Loucy (cell line): ENCODE measurements at regions not wholly inside any gene's neighbourhood (a gene's known extent, or its start where the extent isn't known, plus 50 kb on each side); places are given as distances from the start of the nearest gene placed in this dataset.

ENCODE experiments used
- H2AFZ ChIP-seq: fragments of 200-600 bp; sonication (generic); 2 replicates; pipeline ENCODE4 v1.6.0; 2016; ENCODE audit warnings: antibody characterized with exemption, mild to moderate bottlenecking, low read length, moderate library complexity
- H3F3A ChIP-seq: fragments of 200-600 bp; 2 replicates; pipeline ENCODE4 v1.6.0; 2016; ENCODE audit warnings: antibody characterized with exemption, low read depth, mild to moderate bottlenecking
- H3K27me3 ChIP-seq: fragments of 200-600 bp; sonication (generic); 2 replicates; pipeline ENCODE4 v1.6.1; 2014; ENCODE audit warnings: low read length, mild to moderate bottlenecking; ENCODE audit not compliant: insufficient read depth, poor library complexity, severe bottlenecking
- H3K36me3 ChIP-seq: fragments of 200-600 bp; sonication (generic); 2 replicates; pipeline ENCODE4 v1.6.1; 2016; ENCODE audit warnings: low read length; ENCODE audit not compliant: insufficient read depth
- H3K4me1 ChIP-seq: fragments of 200-600 bp; sonication (generic); 2 replicates; pipeline ENCODE4 v1.5.1; 2014; ENCODE audit warnings: low read length, mild to moderate bottlenecking; ENCODE audit not compliant: insufficient read depth, poor library complexity, severe bottlenecking
- H3K4me2 ChIP-seq: fragments of 200-600 bp; sonication (generic); 2 replicates; pipeline ENCODE4 v1.6.0; 2014; ENCODE audit warnings: antibody characterized with exemption, low read length, low read depth, mild to moderate bottlenecking; ENCODE audit not compliant: poor library complexity, severe bottlenecking
- H3K4me3 ChIP-seq: fragments of 200-600 bp; sonication (generic); 2 replicates; pipeline ENCODE4 v1.5.1; 2014; ENCODE audit warnings: low read length, mild to moderate bottlenecking, mixed read lengths; ENCODE audit not compliant: poor library complexity, severe bottlenecking
- H3K79me2 ChIP-seq: fragments of 200-600 bp; sonication (generic); 2 replicates; pipeline ENCODE4 v1.6.1; 2014; ENCODE audit warnings: low read length; ENCODE audit not compliant: insufficient read depth
- H3K9ac ChIP-seq: fragments of 200-600 bp; sonication (generic); 2 replicates; pipeline ENCODE4 v1.6.0; 2014; ENCODE audit warnings: mild to moderate bottlenecking, low read depth, low read length, moderate library complexity; ENCODE audit not compliant: poor library complexity, severe bottlenecking
- H3K9me2 ChIP-seq: fragments of 200-600 bp; sonication (generic); replicated peaks from 2 replicates; pipeline ENCODE4 v1.6.1; 2016; ENCODE audit warnings: low read depth, low read length, mixed read lengths
- H3K9me3 ChIP-seq: fragments of 200-600 bp; sonication (generic); 2 replicates; pipeline ENCODE4 v1.6.1; 2014; ENCODE audit warnings: mild to moderate bottlenecking, antibody characterized with exemption, low read length, low read depth; ENCODE audit not compliant: insufficient read depth
- H4K20me1 ChIP-seq: fragments of 200-600 bp; sonication (generic); 2 replicates; pipeline ENCODE4 v1.6.0; 2014; ENCODE audit warnings: antibody characterized with exemption, low read length, mild to moderate bottlenecking; ENCODE audit not compliant: insufficient read depth, poor library complexity, severe bottlenecking
- EZH2phosphoT487 ChIP-seq: fragments of 200-600 bp; IDR thresholded peaks from 2 replicates; pipeline ENCODE4 v1.6.1; 2018; ENCODE audit warnings: antibody characterized with exemption, mild to moderate bottlenecking, moderate library complexity, borderline replicate concordance
- TF ChIP-seq, protein P1 (sequence below): fragments of 200-600 bp; sonication (generic); conservative IDR thresholded peaks from 2 replicates; pipeline ENCODE4 v1.5.1; 2014; ENCODE audit warnings: mild to moderate bottlenecking, antibody characterized with exemption, low read length

DNA sequence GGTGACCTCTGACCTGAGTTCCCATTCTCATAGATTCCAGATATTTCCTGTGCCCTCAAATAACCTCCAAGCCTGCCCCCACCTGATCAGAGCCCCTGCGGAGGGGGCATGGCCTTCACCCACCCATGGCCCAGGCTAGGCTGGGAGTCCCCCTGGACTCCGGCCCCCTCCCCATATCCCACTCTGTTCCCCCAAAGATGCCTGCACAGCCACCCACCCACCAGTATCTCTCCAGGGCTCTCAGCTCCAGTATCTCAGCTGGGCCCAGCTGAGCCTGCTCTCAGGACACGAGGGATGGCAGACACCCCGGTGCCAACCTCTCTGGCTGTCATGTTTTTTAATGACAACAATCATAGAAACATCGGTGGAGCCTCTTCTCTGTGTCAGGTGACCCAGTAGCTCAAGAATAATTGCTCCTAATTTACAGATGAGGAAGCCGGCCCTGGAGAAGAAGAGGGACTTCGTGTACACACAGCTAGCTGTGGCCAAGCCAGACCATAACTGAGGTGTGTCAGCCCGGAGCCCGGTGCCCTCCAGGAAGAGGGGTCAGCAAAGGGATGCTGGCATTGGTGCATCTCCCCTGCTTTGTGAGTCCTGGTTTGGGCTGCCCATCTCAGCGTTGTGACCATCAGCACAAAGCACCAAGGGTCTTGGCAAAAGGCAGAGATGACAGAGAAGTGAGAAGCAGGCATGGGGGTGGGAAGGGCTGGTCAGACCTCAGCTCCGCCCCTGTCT, 84.4 kb downstream of the SDC1 start:
- Histone ChIP-seq H3K9me2 (no peaks in the 10 kb centered on the region), H3K9me3 (no peaks in the 10 kb centered on the region), H3K4me2 (no peak overlapping the region), H3K9ac (no peak overlapping the region), H3F3A (no peaks in the 10 kb centered on the region), H3K4me3 (no peak overlapping the region), H3K79me2 (no peaks in the 10 kb centered on the region), H3K27me3 (no peaks in the 10 kb centered on the region), H2AFZ (no peak overlapping the region), H4K20me1 (no peaks in the 10 kb centered on the region), H3K4me1 (no peaks in the 10 kb centered on the region), H3K36me3 (no peaks in the 10 kb centered on the region)
- no peak for TF ChIP-seq EZH2phosphoT487
- TF ChIP-seq, protein P1, sequence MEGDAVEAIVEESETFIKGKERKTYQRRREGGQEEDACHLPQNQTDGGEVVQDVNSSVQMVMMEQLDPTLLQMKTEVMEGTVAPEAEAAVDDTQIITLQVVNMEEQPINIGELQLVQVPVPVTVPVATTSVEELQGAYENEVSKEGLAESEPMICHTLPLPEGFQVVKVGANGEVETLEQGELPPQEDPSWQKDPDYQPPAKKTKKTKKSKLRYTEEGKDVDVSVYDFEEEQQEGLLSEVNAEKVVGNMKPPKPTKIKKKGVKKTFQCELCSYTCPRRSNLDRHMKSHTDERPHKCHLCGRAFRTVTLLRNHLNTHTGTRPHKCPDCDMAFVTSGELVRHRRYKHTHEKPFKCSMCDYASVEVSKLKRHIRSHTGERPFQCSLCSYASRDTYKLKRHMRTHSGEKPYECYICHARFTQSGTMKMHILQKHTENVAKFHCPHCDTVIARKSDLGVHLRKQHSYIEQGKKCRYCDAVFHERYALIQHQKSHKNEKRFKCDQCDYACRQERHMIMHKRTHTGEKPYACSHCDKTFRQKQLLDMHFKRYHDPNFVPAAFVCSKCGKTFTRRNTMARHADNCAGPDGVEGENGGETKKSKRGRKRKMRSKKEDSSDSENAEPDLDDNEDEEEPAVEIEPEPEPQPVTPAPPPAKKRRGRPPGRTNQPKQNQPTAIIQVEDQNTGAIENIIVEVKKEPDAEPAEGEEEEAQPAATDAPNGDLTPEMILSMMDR: no peak

GRCh38 chr2:20139407-20140172, 85.3 kb downstream of the SDC1 start:
- H4K20me1 ChIP-seq: no peaks in the 10 kb centered on the region
- no peaks in the 10 kb centered on the region for H3K27me3 ChIP-seq
- no peaks in the 10 kb centered on the region for H3F3A ChIP-seq
- no peak overlapping the region for H3K4me2 ChIP-seq
- H3K9ac ChIP-seq: no peak overlapping the region
- no peaks in the 10 kb centered on the region for H3K9me3 ChIP-seq
- no peaks in the 10 kb centered on the region for H3K4me1 ChIP-seq
- TF ChIP-seq EZH2phosphoT487: no peak
- TF ChIP-seq, protein P1: no peak
- H3K79me2 ChIP-seq: no peaks in the 10 kb centered on the region
- no peak overlapping the region for H2AFZ ChIP-seq
- no peaks in the 10 kb centered on the region for H3K36me3 ChIP-seq
- no peaks in the 10 kb centered on the region for H3K9me2 ChIP-seq
- no peak overlapping the region for H3K4me3 ChIP-seq

- no peaks in the 10 kb centered on the region for H3K27me3 ChIP-seq
- no peaks in the 10 kb centered on the region for H4K20me1 ChIP-seq
- no peaks in the 10 kb centered on the region for H3K9me2 ChIP-seq
- TF ChIP-seq EZH2phosphoT487: no peak
- TF ChIP-seq, protein P1: no peak
- no peak overlapping the region for H3K4me2 ChIP-seq
- no peaks in the 10 kb centered on the region for H3K79me2 ChIP-seq
- H3K9ac ChIP-seq: no peak overlapping the region
- H3K9me3 ChIP-seq: no peaks in the 10 kb centered on the region
- no peak overlapping the region for H3K4me3 ChIP-seq
- H3K36me3 ChIP-seq: no peaks in the 10 kb centered on the region
- H3F3A ChIP-seq: no peaks in the 10 kb centered on the region
- no peak overlapping the region for H2AFZ ChIP-seq
- H3K4me1 ChIP-seq: no peaks in the 10 kb centered on the region
Measured at GRCh38 chr2:20138696-20139095, 86.2 kb downstream of the SDC1 start.
